Mesendoderm (in vitro differentiated cells): ENCODE measurements at regions not wholly inside any gene's neighbourhood (a gene's known extent, or its start where the extent isn't known, plus 50 kb on each side); places are given as distances from the start of the nearest gene placed in this dataset.

ENCODE experiments used
- DNase-seq: peaks from one replicate; pipeline ENCODE4 v3.0.0; 2013
- H2AK5ac ChIP-seq: 2 replicates; pipeline ENCODE4 v1.6.1; 2013; ENCODE audit warnings: low read length, inconsistent platforms
- H2BK120ac ChIP-seq: 2 replicates; pipeline ENCODE4 v1.6.1; 2013; ENCODE audit warnings: low read depth, mild to moderate bottlenecking, low read length, moderate library complexity, mixed read lengths
- H2BK15ac ChIP-seq: replicated peaks from 2 replicates; pipeline ENCODE4 v1.6.1; 2013; ENCODE audit warnings: low read depth, mild to moderate bottlenecking, moderate library complexity
- H2BK5ac ChIP-seq: 2 replicates; pipeline ENCODE4 v1.6.1; 2013; ENCODE audit warnings: low read length, inconsistent platforms
- H3K18ac ChIP-seq: 2 replicates; pipeline ENCODE4 v1.6.1; 2013; ENCODE audit warnings: mild to moderate bottlenecking, low read length, mixed read lengths
- H3K23ac ChIP-seq: one replicate; pipeline ENCODE4 v1.6.1; 2013; ENCODE audit warnings: low read length
- H3K27ac ChIP-seq: 2 replicates; pipeline ENCODE4 v1.5.1; 2013; ENCODE audit warnings: low read depth, mild to moderate bottlenecking, inconsistent platforms, low read length, moderate library complexity
- H3K27me3 ChIP-seq: 2 replicates; pipeline ENCODE4 v1.6.1; 2013; ENCODE audit warnings: low read length, control low read depth, mild to moderate bottlenecking, inconsistent platforms; ENCODE audit not compliant: insufficient read depth, poor library complexity
- H3K36me3 ChIP-seq: 2 replicates; pipeline ENCODE4 v1.6.1; 2013; ENCODE audit warnings: low read length, inconsistent platforms; ENCODE audit not compliant: control insufficient read depth, insufficient read depth
- H3K4ac ChIP-seq: one replicate; pipeline ENCODE4 v1.6.1; 2013; ENCODE audit warnings: low read depth, mild to moderate bottlenecking, low read length, moderate library complexity
- H3K4me1 ChIP-seq: 2 replicates; pipeline ENCODE4 v1.6.1; 2013; ENCODE audit warnings: low read depth, low read length, inconsistent platforms; ENCODE audit not compliant: control insufficient read depth
- H3K4me2 ChIP-seq: 2 replicates; pipeline ENCODE4 v1.6.1; 2013; ENCODE audit warnings: low read length
- H3K4me3 ChIP-seq: 2 replicates; pipeline ENCODE4 v1.5.1; 2013; ENCODE audit warnings: mild to moderate bottlenecking, low read length
- H3K56ac ChIP-seq: one replicate; pipeline ENCODE4 v1.6.1; 2013; ENCODE audit warnings: low read length
- H3K79me1 ChIP-seq: 2 replicates; pipeline ENCODE4 v1.6.1; 2013; ENCODE audit warnings: low read length, inconsistent platforms
- H3K79me2 ChIP-seq: 2 replicates; pipeline ENCODE4 v1.6.1; 2013; ENCODE audit warnings: mild to moderate bottlenecking, low read length; ENCODE audit not compliant: control insufficient read depth, insufficient read depth
- H3K9ac ChIP-seq: 2 replicates; pipeline ENCODE4 v1.6.1; 2013; ENCODE audit warnings: low read length, inconsistent platforms
- H4K5ac ChIP-seq: one replicate; pipeline ENCODE4 v1.6.1; 2013; ENCODE audit warnings: low read length
- H4K8ac ChIP-seq: one replicate; pipeline ENCODE4 v1.6.1; 2013; ENCODE audit warnings: low read depth, mild to moderate bottlenecking, control low read depth, low read length, moderate library complexity
- WGBS: extraction: QIAGEN DNeasy Blood & Tissue Kit; methylation state at CpG from one replicate; pipeline ENCODE4 v1.1.7; 2013; ENCODE audit warnings: low lambda C conversion rate, missing lambda C conversion rate; ENCODE audit not compliant: insufficient coverage; ENCODE audit errors: extremely low coverage; 5-methylcytosine and 5-hydroxymethylcytosine counted together

DNA sequence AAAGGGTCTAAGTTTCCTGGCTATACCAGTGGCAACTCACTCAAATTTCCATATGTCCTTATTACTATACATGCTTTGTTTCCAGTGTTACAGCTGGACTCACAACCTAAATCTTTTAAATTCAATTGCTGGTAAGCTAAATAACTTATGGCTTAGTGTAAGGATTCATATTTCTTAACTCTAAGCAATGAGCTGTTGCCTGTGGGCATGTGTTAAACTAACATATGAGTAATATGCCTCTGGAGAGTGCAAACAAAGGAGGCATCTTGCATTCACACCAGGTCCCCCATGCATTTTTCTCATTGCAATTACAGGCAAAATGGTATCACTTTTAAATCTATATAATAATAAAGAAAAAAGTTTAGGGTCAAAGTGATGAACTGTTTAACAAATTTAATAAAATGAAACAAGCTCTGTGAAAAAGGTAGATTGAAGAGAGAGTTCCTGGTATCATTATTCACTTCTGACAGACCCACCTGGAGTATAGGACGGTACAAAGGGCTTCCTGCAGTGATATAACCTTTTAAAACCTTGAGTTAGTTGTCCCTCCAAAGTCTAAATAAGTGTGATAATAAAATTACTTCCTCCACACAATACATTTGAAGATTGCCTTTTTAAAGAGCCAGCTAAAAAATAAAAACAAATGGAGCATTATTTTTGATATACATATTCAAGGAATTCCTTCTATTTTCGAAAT lies 57.6 kb upstream of the HMGCLL1 start:
- DNase-seq = no peak
- H3K9ac ChIP-seq = no peak overlapping the region
- H3K56ac ChIP-seq = no peak overlapping the region
- H3K4ac ChIP-seq = no peak overlapping the region
- H2AK5ac ChIP-seq = no peak overlapping the region
- H4K8ac ChIP-seq = no peak overlapping the region
- no peak overlapping the region for H3K23ac ChIP-seq
- H2BK120ac ChIP-seq = no peak overlapping the region
- H3K4me3 ChIP-seq = no peak overlapping the region
- H2BK5ac ChIP-seq = no peak overlapping the region
- no peaks in the 10 kb centered on the region for H3K27me3 ChIP-seq
- no CpG with 5 or more reads among the region's 2 CpGs for WGBS
- H3K79me1 ChIP-seq = no peaks in the 10 kb centered on the region
- no peaks in the 10 kb centered on the region for H3K36me3 ChIP-seq
- H3K18ac ChIP-seq = no peak overlapping the region
- no peaks in the 10 kb centered on the region for H3K79me2 ChIP-seq
- H3K4me1 ChIP-seq = no peaks in the 10 kb centered on the region
- no peak overlapping the region for H4K5ac ChIP-seq
- no peak overlapping the region for H3K4me2 ChIP-seq
- no peak overlapping the region for H2BK15ac ChIP-seq
- no peak overlapping the region for H3K27ac ChIP-seq

DNA sequence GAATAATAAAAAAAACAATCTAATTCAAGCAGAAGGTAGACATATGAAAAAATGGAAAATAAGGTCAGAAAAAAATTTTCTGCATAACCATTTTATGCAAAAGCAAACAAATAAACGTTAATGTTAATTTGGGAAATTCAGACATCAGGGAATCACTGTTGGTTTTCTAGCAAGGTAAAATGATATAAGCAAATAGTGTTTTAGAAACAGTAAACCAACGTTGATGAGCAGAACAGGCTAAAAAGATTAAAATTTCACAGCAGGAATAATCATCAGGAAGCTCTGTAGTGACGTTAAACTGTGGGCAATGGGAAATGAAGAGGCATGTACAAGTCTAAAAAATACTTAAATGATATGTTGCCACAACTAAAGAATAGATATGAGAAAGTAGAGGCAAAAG lies 54.5 kb upstream of the HMGCLL1 start:
- H3K18ac ChIP-seq = no peak overlapping the region
- no peak overlapping the region for H3K4ac ChIP-seq
- no peaks in the 10 kb centered on the region for H3K79me2 ChIP-seq
- H3K4me1 ChIP-seq = no peaks in the 10 kb centered on the region
- no peak overlapping the region for H2AK5ac ChIP-seq
- no peaks in the 10 kb centered on the region for H3K79me1 ChIP-seq
- H3K4me2 ChIP-seq = no peak overlapping the region
- no peak overlapping the region for H3K9ac ChIP-seq
- no peak overlapping the region for H3K27ac ChIP-seq
- DNase-seq = no peak
- H3K4me3 ChIP-seq = no peak overlapping the region
- no peak overlapping the region for H2BK15ac ChIP-seq
- no peak overlapping the region for H3K23ac ChIP-seq
- no peak overlapping the region for H2BK120ac ChIP-seq
- no peak overlapping the region for H4K5ac ChIP-seq
- no peaks in the 10 kb centered on the region for H3K36me3 ChIP-seq
- H4K8ac ChIP-seq = no peak overlapping the region
- no peak overlapping the region for H2BK5ac ChIP-seq
- H3K27me3 ChIP-seq = no peaks in the 10 kb centered on the region
- H3K56ac ChIP-seq = no peak overlapping the region
- WGBS = no CpG with 5 or more reads among the region's 3 CpGs

DNA sequence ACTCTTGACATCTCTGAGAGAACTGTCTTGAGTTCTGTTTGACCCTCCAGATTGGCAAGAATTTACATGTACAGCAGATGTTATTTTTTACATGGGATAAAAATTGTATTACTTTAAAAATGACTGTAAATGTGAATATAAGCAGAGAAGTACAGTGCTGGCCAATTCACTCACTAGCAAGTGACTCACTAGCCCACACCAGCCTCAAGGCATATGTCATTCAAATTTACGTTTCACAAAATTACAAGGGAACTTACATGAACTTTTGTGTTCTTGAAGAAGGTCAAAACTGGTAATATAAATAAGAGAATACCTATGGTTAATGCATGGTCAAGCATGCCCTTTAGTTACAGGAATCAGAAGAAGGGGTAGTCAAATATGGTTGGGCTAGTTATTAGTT lies 54.0 kb upstream of the HMGCLL1 start:
- Histone ChIP-seq H3K4ac (no peak overlapping the region), H3K27me3 (no peaks in the 10 kb centered on the region), H4K8ac (no peak overlapping the region), H2BK120ac (no peak overlapping the region), H3K79me1 (no peaks in the 10 kb centered on the region), H3K4me2 (no peak overlapping the region), H2BK15ac (no peak overlapping the region), H3K36me3 (no peaks in the 10 kb centered on the region), H3K4me1 (no peaks in the 10 kb centered on the region), H3K79me2 (no peaks in the 10 kb centered on the region), H3K27ac (no peak overlapping the region), H3K4me3 (no peak overlapping the region), H2AK5ac (no peak overlapping the region), H3K56ac (no peak overlapping the region), H2BK5ac (no peak overlapping the region), H3K18ac (no peak overlapping the region), H3K9ac (no peak overlapping the region), H4K5ac (no peak overlapping the region), H3K23ac (no peak overlapping the region)
- no CpG with 5 or more reads among the region's 1 CpG for WGBS
- no peak for DNase-seq
